HepG2 (cell line): ENCODE measurements at regions not wholly inside any gene's neighbourhood (a gene's known extent, or its start where the extent isn't known, plus 50 kb on each side); places are given as distances from the start of the nearest gene placed in this dataset.

ENCODE experiments used
- ATAC-seq: fragments of 200-7000 bp; cut with Tn5 transposase; 3 replicates; pipeline ENCODE4 v1.9.1; 2020; ENCODE audit warnings: mild to moderate bottlenecking, moderate library complexity
- BruUV-seq: library from RNA; stranded (reverse); fragments of 400-500 nt; replicated peaks from 2 replicates; lab custom pipeline; 2021; lab: Mats Ljungman, UMichigan
- CTCF ChIA-PET: fragments of 300-600 bp; formaldehyde crosslinking; extraction: SDS; loops from one replicate; lab custom pipeline; 2021; ENCODE audit warnings: low total read pairs, inconsistent platforms, low intra/inter-chr PET ratio; lab: Yijun Ruan, JAX
- POLR2A ChIA-PET: fragments of 350-600 bp; sonication (Branson Sonifier 250); formaldehyde crosslinking; loops from one replicate; lab custom pipeline; 2020; ENCODE audit warnings: antibody characterized with exemption, inconsistent platforms; lab: Yijun Ruan, JAX
- DNase-seq: peaks from one replicate; pipeline ENCODE4 v3.0.0-alpha.2; 2015; ENCODE audit warnings: low spot score
- FAIRE-seq: peaks from 3 replicates; lab custom pipeline; 2011; peaks lifted over from hg19 to GRCh38; lab: Jason Lieb, UNC
- H2AFZ ChIP-seq: one replicate; pipeline ENCODE4 v1.6.1; 2011; ENCODE audit warnings: low read length, inconsistent platforms
- H3K27ac ChIP-seq: fragments of 300-600 bp; 3 replicates; pipeline ENCODE4 v1.8.0; 2011; ENCODE audit warnings: mixed run types, mild to moderate bottlenecking, mixed read lengths, low read length, inconsistent platforms; ENCODE audit not compliant: insufficient read depth; ENCODE audit errors: extremely low read length
- H3K27me3 ChIP-seq, 2 experiments: fragments of 200-600 bp in 1 of 2; 2 replicates in 1 of 2; 3 replicates in 1 of 2; pipeline versions ENCODE4 v1.6.0 to v1.8.0; 2011; ENCODE audit warnings: low read length in 2 of 2, mild to moderate bottlenecking in 2 of 2, moderate library complexity in 2 of 2, inconsistent platforms in 1 of 2; ENCODE audit not compliant: insufficient read depth in 2 of 2, control insufficient read depth in 1 of 2
- H3K36me3 ChIP-seq, 2 experiments: fragments of 200-600 bp in 1 of 2; replicated peaks in 1 of 2; 2 replicates in 1 of 2; 3 replicates in 1 of 2; pipeline versions ENCODE4 v1.5.1 to v1.8.0; 2011; ENCODE audit warnings: low read length in 2 of 2, inconsistent platforms in 1 of 2; ENCODE audit not compliant: insufficient read depth in 2 of 2, control insufficient read depth in 1 of 2
- H3K4me1 ChIP-seq: 2 replicates; pipeline ENCODE4 v1.5.1; 2012; ENCODE audit warnings: low read length, inconsistent platforms; ENCODE audit not compliant: insufficient read depth
- H3K4me2 ChIP-seq: 2 replicates; pipeline ENCODE4 v1.6.0; 2011; ENCODE audit warnings: low read depth, low read length, inconsistent platforms
- H3K4me3 ChIP-seq, 3 experiments: fragments of 200-600 bp in 1 of 3; sonication (generic), shearing (Covaris generic) in 1 of 3; replicated peaks in 1 of 3; 2 replicates each; pipeline ENCODE4 v1.5.1; 2011 to 2016; ENCODE audit warnings: low read length in 3 of 3, inconsistent platforms in 2 of 3, low read depth in 2 of 3, mild to moderate bottlenecking in 2 of 3, control low read depth in 1 of 3, mixed read lengths in 1 of 3; ENCODE audit not compliant: insufficient read depth in 1 of 3
- H3K79me2 ChIP-seq: one replicate; pipeline ENCODE4 v1.6.1; 2011; ENCODE audit warnings: low read length, inconsistent platforms; ENCODE audit not compliant: insufficient read depth
- H3K9ac ChIP-seq: 2 replicates; pipeline ENCODE4 v1.6.0; 2011; ENCODE audit warnings: mild to moderate bottlenecking, low read depth, low read length, inconsistent platforms; ENCODE audit not compliant: insufficient read depth
- H3K9me3 ChIP-seq: 2 replicates; pipeline ENCODE4 v1.5.1; 2012; ENCODE audit warnings: mild to moderate bottlenecking, low read length
- H4K20me1 ChIP-seq: 2 replicates; pipeline ENCODE4 v1.6.0; 2011; ENCODE audit warnings: inconsistent platforms, mild to moderate bottlenecking, low read length, moderate library complexity; ENCODE audit not compliant: insufficient read depth
- ELF3 ChIP-seq: IDR thresholded peaks from 2 replicates; pipeline ENCODE4 v1.6.1; 2016; ENCODE audit warnings: missing genetic modification reagents, missing compliant biosample characterization
- FOSL1 ChIP-seq: sonication (generic); formaldehyde crosslinking; IDR thresholded peaks from 2 replicates; pipeline ENCODE4 v1.9.0; 2021; ENCODE audit warnings: missing genetic modification reagents, borderline replicate concordance
- HNRNPH1 ChIP-seq: fragments of 200-400 bp; formaldehyde crosslinking; optimal IDR thresholded peaks from 2 replicates; pipeline ENCODE3; 2017; ENCODE audit warnings: mild to moderate bottlenecking, low read depth, low read length
- PLRG1 ChIP-seq: fragments of 450-650 bp; conservative IDR thresholded peaks from 2 replicates; pipeline ENCODE4 v1.6.1; 2016
- SKI ChIP-seq: fragments of 450-650 bp; IDR thresholded peaks from one replicate; pipeline ENCODE4 v1.6.1; 2018; ENCODE audit warnings: mild to moderate bottlenecking; ENCODE audit not compliant: partially characterized antibody
- YEATS2 ChIP-seq: sonication (generic); formaldehyde crosslinking; IDR thresholded peaks from 2 replicates; pipeline ENCODE4 v1.4.0; 2020; ENCODE audit warnings: missing genetic modification reagents, borderline replicate concordance
- ZFP1 ChIP-seq: IDR thresholded peaks from 2 replicates; pipeline ENCODE4 v1.6.1; 2016
- ZFY ChIP-seq: sonication (generic); formaldehyde crosslinking; IDR thresholded peaks from 2 replicates; pipeline ENCODE4 v1.4.0; 2020; ENCODE audit warnings: missing genetic modification reagents
- ZNF263 ChIP-seq: sonication (generic); formaldehyde crosslinking; IDR thresholded peaks from 2 replicates; pipeline ENCODE4 v1.4.0; 2020; ENCODE audit warnings: missing genetic modification reagents
- ZNF282 ChIP-seq: fragments of 450-650 bp; IDR thresholded peaks from 2 replicates; pipeline ENCODE4 v1.6.1; 2018; ENCODE audit not compliant: partially characterized antibody
- ZNF619 ChIP-seq: sonication (generic); formaldehyde crosslinking; IDR thresholded peaks from 2 replicates; pipeline ENCODE4 v1.4.0; 2020; ENCODE audit warnings: mild to moderate bottlenecking, missing genetic modification reagents
- ZNF713 ChIP-seq: sonication (generic); formaldehyde crosslinking; IDR thresholded peaks from 2 replicates; pipeline ENCODE4 v1.4.0; 2020; ENCODE audit warnings: mild to moderate bottlenecking, missing genetic modification reagents
- WGBS: methylation state at CpG from one replicate; pipeline ENCODE4 v1.1.6; 2017; ENCODE audit warnings: low lambda C conversion rate; 5-methylcytosine and 5-hydroxymethylcytosine counted together
- in situ Hi-C: cut with HindIII; loops from 2 replicates; pipeline ENCODE4 v1.10.0; 2017; ENCODE audit warnings: low pct_unique_long_range_greater_than_20kb; ENCODE audit not compliant: extremely low pct_ligation_motif_present
- intact Hi-C: fragments of 100-400 bp; cut with micrococcal nuclease; formaldehyde crosslinking; loops from one replicate; pipeline ENCODE4 v1.10.0; 2022; ENCODE audit not compliant: unreplicated experiment
- TF ChIP-seq, protein P1 (sequence below): sonication (generic); formaldehyde crosslinking; IDR thresholded peaks from 2 replicates; pipeline ENCODE4 v1.4.0; 2020; ENCODE audit warnings: mild to moderate bottlenecking, low read depth, missing genetic modification reagents
- TF ChIP-seq, protein P2 (sequence below), 2 experiments: fragments of 450-650 bp in 1 of 2; sonication (generic) in 1 of 2; formaldehyde crosslinking; IDR thresholded peaks; 2 replicates each; pipeline versions ENCODE4 v1.5.0 to v1.8.0; 2020 to 2022; ENCODE audit warnings: mild to moderate bottlenecking in 1 of 2, missing genetic modification reagents in 1 of 2
- TF ChIP-seq, protein P3 (sequence below): sonication (generic); formaldehyde crosslinking; IDR thresholded peaks from 2 replicates; pipeline ENCODE4 v1.4.0; 2020; ENCODE audit warnings: mild to moderate bottlenecking, missing genetic modification reagents
- TF ChIP-seq, protein P4 (sequence below): fragments of 450-650 bp; IDR thresholded peaks from 2 replicates; pipeline ENCODE4 v1.6.1; 2017; ENCODE audit warnings: mild to moderate bottlenecking
- TF ChIP-seq, protein P5 (sequence below): sonication (generic); formaldehyde crosslinking; conservative IDR thresholded peaks from 2 replicates; pipeline ENCODE4 v1.4.0; 2020; ENCODE audit warnings: mild to moderate bottlenecking, missing genetic modification reagents, moderate library complexity

DNA sequence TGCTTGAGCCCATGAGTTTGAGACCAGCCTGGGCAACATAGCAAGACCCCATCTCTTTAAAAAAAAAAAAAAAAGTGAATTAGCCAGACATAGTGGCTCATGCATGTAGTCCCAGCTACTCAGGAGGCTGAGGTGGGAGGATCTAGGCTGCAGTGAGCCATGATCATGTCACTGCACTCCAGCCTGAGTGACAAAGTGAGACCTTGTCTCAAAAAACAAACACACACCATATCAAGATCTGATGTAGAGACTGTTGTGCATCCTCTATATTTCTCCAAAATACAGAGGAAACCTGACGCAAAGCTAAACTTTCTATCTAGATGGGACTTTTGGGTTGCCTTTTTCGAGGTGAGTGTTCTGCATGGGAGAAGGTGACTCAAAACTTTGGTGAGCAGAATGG, 77.4 kb upstream of the SLC8A3 start:
- ATAC-seq: no peak
- Histone ChIP-seq H3K4me2 (no peak overlapping the region), H2AFZ (no peak overlapping the region), H4K20me1 (no peaks in the 10 kb centered on the region), H3K27me3 (no peaks in the 10 kb centered on the region), H3K9ac (no peak overlapping the region), H3K4me3 (no peak overlapping the region), H3K36me3 (no peaks in the 10 kb centered on the region), H3K9me3 (no peaks in the 10 kb centered on the region), H3K79me2 (no peaks in the 10 kb centered on the region), H3K4me1 (no peaks in the 10 kb centered on the region), H3K27ac (no peak overlapping the region)
- 67% methylated on average over 2 of the region's 2 CpGs for WGBS
- no peak for DNase-seq
- in situ Hi-C loops: no loop called here
- no peak for FAIRE-seq
- CTCF ChIA-PET: no interaction called here
- no peak for TF ChIP-seq ZNF282
- no peak for TF ChIP-seq YEATS2 (CRISPR knock-in tag)
- no peak for TF ChIP-seq ZFY (CRISPR knock-in tag)
- TF ChIP-seq ELF3 (CRISPR knock-in tag): no peak
- no peak for TF ChIP-seq ZNF713 (CRISPR knock-in tag)
- TF ChIP-seq, protein P1, sequence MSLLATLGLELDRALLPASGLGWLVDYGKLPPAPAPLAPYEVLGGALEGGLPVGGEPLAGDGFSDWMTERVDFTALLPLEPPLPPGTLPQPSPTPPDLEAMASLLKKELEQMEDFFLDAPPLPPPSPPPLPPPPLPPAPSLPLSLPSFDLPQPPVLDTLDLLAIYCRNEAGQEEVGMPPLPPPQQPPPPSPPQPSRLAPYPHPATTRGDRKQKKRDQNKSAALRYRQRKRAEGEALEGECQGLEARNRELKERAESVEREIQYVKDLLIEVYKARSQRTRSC (CRISPR knock-in tag): no peak
- TF ChIP-seq, protein P2, sequence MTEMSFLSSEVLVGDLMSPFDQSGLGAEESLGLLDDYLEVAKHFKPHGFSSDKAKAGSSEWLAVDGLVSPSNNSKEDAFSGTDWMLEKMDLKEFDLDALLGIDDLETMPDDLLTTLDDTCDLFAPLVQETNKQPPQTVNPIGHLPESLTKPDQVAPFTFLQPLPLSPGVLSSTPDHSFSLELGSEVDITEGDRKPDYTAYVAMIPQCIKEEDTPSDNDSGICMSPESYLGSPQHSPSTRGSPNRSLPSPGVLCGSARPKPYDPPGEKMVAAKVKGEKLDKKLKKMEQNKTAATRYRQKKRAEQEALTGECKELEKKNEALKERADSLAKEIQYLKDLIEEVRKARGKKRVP (CRISPR knock-in tag; IDR thresholded peaks at IDR 0.05): no peak
- no peak for TF ChIP-seq FOSL1 (CRISPR knock-in tag)
- no peak for TF ChIP-seq ZFP1
- TF ChIP-seq, protein P3, sequence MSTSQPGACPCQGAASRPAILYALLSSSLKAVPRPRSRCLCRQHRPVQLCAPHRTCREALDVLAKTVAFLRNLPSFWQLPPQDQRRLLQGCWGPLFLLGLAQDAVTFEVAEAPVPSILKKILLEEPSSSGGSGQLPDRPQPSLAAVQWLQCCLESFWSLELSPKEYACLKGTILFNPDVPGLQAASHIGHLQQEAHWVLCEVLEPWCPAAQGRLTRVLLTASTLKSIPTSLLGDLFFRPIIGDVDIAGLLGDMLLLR (CRISPR knock-in tag): no peak
- TF ChIP-seq, protein P4, sequence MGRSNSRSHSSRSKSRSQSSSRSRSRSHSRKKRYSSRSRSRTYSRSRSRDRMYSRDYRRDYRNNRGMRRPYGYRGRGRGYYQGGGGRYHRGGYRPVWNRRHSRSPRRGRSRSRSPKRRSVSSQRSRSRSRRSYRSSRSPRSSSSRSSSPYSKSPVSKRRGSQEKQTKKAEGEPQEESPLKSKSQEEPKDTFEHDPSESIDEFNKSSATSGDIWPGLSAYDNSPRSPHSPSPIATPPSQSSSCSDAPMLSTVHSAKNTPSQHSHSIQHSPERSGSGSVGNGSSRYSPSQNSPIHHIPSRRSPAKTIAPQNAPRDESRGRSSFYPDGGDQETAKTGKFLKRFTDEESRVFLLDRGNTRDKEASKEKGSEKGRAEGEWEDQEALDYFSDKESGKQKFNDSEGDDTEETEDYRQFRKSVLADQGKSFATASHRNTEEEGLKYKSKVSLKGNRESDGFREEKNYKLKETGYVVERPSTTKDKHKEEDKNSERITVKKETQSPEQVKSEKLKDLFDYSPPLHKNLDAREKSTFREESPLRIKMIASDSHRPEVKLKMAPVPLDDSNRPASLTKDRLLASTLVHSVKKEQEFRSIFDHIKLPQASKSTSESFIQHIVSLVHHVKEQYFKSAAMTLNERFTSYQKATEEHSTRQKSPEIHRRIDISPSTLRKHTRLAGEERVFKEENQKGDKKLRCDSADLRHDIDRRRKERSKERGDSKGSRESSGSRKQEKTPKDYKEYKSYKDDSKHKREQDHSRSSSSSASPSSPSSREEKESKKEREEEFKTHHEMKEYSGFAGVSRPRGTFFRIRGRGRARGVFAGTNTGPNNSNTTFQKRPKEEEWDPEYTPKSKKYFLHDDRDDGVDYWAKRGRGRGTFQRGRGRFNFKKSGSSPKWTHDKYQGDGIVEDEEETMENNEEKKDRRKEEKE: no peak
- no peak for TF ChIP-seq PLRG1
- TF ChIP-seq ZNF263 (CRISPR knock-in tag): no peak
- TF ChIP-seq SKI: no peak
- TF ChIP-seq HNRNPH1: no peak
- TF ChIP-seq ZNF619: no peak
- TF ChIP-seq, protein P5, sequence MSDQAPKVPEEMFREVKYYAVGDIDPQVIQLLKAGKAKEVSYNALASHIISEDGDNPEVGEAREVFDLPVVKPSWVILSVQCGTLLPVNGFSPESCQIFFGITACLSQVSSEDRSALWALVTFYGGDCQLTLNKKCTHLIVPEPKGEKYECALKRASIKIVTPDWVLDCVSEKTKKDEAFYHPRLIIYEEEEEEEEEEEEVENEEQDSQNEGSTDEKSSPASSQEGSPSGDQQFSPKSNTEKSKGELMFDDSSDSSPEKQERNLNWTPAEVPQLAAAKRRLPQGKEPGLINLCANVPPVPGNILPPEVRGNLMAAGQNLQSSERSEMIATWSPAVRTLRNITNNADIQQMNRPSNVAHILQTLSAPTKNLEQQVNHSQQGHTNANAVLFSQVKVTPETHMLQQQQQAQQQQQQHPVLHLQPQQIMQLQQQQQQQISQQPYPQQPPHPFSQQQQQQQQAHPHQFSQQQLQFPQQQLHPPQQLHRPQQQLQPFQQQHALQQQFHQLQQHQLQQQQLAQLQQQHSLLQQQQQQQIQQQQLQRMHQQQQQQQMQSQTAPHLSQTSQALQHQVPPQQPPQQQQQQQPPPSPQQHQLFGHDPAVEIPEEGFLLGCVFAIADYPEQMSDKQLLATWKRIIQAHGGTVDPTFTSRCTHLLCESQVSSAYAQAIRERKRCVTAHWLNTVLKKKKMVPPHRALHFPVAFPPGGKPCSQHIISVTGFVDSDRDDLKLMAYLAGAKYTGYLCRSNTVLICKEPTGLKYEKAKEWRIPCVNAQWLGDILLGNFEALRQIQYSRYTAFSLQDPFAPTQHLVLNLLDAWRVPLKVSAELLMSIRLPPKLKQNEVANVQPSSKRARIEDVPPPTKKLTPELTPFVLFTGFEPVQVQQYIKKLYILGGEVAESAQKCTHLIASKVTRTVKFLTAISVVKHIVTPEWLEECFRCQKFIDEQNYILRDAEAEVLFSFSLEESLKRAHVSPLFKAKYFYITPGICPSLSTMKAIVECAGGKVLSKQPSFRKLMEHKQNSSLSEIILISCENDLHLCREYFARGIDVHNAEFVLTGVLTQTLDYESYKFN: no peak
- intact Hi-C loops: no loop called here
- POLR2A ChIA-PET: no interaction called here
- no TSS peak for BruUV-seq
